ENCODE measurements at regions not wholly inside any gene's neighbourhood (a gene's known extent, or its start where the extent isn't known, plus 50 kb on each side); places are given as distances from the start of the nearest gene placed in this dataset.

- no peaks in the 10 kb centered on the region for H3K4me1 ChIP-seq
- TF ChIP-seq, protein P1, sequence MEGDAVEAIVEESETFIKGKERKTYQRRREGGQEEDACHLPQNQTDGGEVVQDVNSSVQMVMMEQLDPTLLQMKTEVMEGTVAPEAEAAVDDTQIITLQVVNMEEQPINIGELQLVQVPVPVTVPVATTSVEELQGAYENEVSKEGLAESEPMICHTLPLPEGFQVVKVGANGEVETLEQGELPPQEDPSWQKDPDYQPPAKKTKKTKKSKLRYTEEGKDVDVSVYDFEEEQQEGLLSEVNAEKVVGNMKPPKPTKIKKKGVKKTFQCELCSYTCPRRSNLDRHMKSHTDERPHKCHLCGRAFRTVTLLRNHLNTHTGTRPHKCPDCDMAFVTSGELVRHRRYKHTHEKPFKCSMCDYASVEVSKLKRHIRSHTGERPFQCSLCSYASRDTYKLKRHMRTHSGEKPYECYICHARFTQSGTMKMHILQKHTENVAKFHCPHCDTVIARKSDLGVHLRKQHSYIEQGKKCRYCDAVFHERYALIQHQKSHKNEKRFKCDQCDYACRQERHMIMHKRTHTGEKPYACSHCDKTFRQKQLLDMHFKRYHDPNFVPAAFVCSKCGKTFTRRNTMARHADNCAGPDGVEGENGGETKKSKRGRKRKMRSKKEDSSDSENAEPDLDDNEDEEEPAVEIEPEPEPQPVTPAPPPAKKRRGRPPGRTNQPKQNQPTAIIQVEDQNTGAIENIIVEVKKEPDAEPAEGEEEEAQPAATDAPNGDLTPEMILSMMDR (IDR thresholded peaks at IDR 0.05): no peak
- no peak for TF ChIP-seq EP300 (IDR thresholded peaks at IDR 0.05; ENCODE audit: low read depth)
- no peak for TF ChIP-seq POLR2AphosphoS5 (IDR thresholded peaks at IDR 0.05)
- no peak for TF ChIP-seq POLR2A (IDR thresholded peaks at IDR 0.05)
- no peak for DNase-seq
- H3K27me3 ChIP-seq: no peaks in the 10 kb centered on the region
- intact Hi-C loops (cut with DNase I; ENCODE audit: low total_unique reads) (no loop called here), in situ Hi-C loops (cut with MboI; ENCODE audit: low pct_ligation_motif_present in 1 of 4, low pct_unique_long_range_greater_than_20kb in 1 of 4, low sequenced_read_pairs in 3 of 4) (no loop called here)
- H3K4me3 ChIP-seq: no peak overlapping the region
- no peaks in the 10 kb centered on the region for H3K36me3 ChIP-seq
- H3K9me3 ChIP-seq: no peaks in the 10 kb centered on the region
- no peak overlapping the region for H3K27ac ChIP-seq
- 92 to 96% methylated on average over 7 to 10 of the region's 10 CpGs for WGBS, 2 donors (ENCODE audit: low coverage in 1 of 2)
Measured at GRCh38 chr15:67005294-67005996, 60.0 kb upstream of the SMAD3 start.

- DNase-seq: no peak
- intact Hi-C loops (cut with DNase I; ENCODE audit: low total_unique reads): no loop called here
- TF ChIP-seq POLR2A (IDR thresholded peaks at IDR 0.05) (no peak), POLR2AphosphoS5 (IDR thresholded peaks at IDR 0.05) (no peak), EP300 (IDR thresholded peaks at IDR 0.05; ENCODE audit: low read depth) (no peak)
- TF ChIP-seq, protein P1 (IDR thresholded peaks at IDR 0.05): no peak
Measured at GRCh38 chr15:67006083-67007065, 59.0 kb upstream of the SMAD3 start.

GRCh38 chr15:67009576-67010569 is 55.5 kb upstream of the SMAD3 start:
- Histone ChIP-seq H3K27me3 (no peaks in the 10 kb centered on the region), H3K27ac (no peak overlapping the region), H3K4me3 (no peak overlapping the region), H3K4me1 (no peaks in the 10 kb centered on the region), H3K9me3 (no peaks in the 10 kb centered on the region), H3K36me3 (no peaks in the 10 kb centered on the region)
- WGBS, 2 donors (ENCODE audit: low coverage in 1 of 2): 70 to 77% methylated on average over 4 to 7 of the region's 7 CpGs
- in situ Hi-C loops (cut with MboI; ENCODE audit: low pct_ligation_motif_present in 1 of 4, low pct_unique_long_range_greater_than_20kb in 1 of 4, low sequenced_read_pairs in 3 of 4): no loop called here
- no peak for DNase-seq
- TF ChIP-seq, protein P1 (IDR thresholded peaks at IDR 0.05): no peak
- TF ChIP-seq POLR2A (IDR thresholded peaks at IDR 0.05) (no peak), EP300 (IDR thresholded peaks at IDR 0.05; ENCODE audit: low read depth) (no peak)
- intact Hi-C loops (cut with DNase I; ENCODE audit: low total_unique reads): no loop called here

More at GRCh38 chr15:67006083-67007065, 59.0 kb upstream of the SMAD3 start:
- no peaks in the 10 kb centered on the region for H3K9me3 ChIP-seq
- H3K27me3 ChIP-seq: no peaks in the 10 kb centered on the region
- no peak overlapping the region for H3K4me3 ChIP-seq
- H3K36me3 ChIP-seq: no peaks in the 10 kb centered on the region
- in situ Hi-C loops (cut with MboI; ENCODE audit: low pct_ligation_motif_present in 1 of 4, low pct_unique_long_range_greater_than_20kb in 1 of 4, low sequenced_read_pairs in 3 of 4): no loop called here
- no peaks in the 10 kb centered on the region for H3K4me1 ChIP-seq
- 75 to 80% methylated on average over 2 to 10 of the region's 10 CpGs for WGBS, 2 donors (ENCODE audit: low coverage in 1 of 2)
- no peak overlapping the region for H3K27ac ChIP-seq

Measured in transverse colon (tissue), 4 donors.